ENCODE measurements at regions not wholly inside any gene's neighbourhood (a gene's known extent, or its start where the extent isn't known, plus 50 kb on each side); places are given as distances from the start of the nearest gene placed in this dataset.

DNA sequence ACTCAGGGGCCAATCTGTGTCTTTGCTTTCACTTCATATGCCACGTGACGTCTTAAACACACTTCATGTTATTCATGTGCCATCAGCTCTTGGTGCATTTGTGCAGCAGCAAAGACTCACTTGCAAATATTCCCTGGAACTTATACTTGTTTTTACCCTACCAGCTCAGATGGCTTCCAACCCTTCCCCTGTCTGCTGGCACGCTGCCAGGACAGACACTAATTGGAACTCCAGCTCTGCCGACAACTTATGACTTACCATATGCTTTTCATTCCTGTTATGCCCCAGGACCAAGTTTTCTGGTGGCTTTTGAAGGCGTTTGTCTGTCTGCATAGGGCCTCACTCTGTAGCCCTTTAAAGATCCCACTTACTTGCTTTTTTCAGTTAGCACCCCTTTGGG is 261.7 kb upstream of the GNPDA2 start:
- no peak for TF ChIP-seq EP300 (IDR thresholded peaks at IDR 0.05; ENCODE audit: borderline replicate concordance)
- TF ChIP-seq, protein P1, sequence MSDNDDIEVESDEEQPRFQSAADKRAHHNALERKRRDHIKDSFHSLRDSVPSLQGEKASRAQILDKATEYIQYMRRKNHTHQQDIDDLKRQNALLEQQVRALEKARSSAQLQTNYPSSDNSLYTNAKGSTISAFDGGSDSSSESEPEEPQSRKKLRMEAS (IDR thresholded peaks at IDR 0.05) = no peak
- no peak for TF ChIP-seq EGR1 (IDR thresholded peaks at IDR 0.05)

All from Ishikawa (cell line).